SK-N-SH (cell line): ENCODE measurements at regions not wholly inside any gene's neighbourhood (a gene's known extent, or its start where the extent isn't known, plus 50 kb on each side); places are given as distances from the start of the nearest gene placed in this dataset.

Experiments
- CTCF ChIA-PET: fragments of 300-600, 350-600 bp; formaldehyde crosslinking; extraction: SDS; loops from one replicate; lab custom pipeline; 2021; lab: Yijun Ruan, JAX
- POLR2A ChIA-PET: fragments of 350-600 bp; sonication (Branson Sonifier 250); formaldehyde crosslinking; extraction: SDS; loops from one replicate; lab custom pipeline; 2020; ENCODE audit warnings: antibody characterized with exemption, inconsistent platforms; lab: Yijun Ruan, JAX
- DNase-seq: peaks from one replicate; pipeline ENCODE4 v3.0.0; 2012
- H2AFZ ChIP-seq: fragments of 200-600 bp; sonication (generic); 2 replicates; pipeline ENCODE4 v1.8.1; 2016; ENCODE audit warnings: antibody characterized with exemption, mild to moderate bottlenecking, low read depth
- H3F3A ChIP-seq: fragments of 200-600 bp; sonication (generic); replicated peaks from 2 replicates; pipeline ENCODE3; 2016; ENCODE audit warnings: antibody characterized with exemption, mild to moderate bottlenecking; ENCODE audit not compliant: insufficient read depth
- H3K27ac ChIP-seq, 2 experiments: fragments of 200-500 bp in 1 of 2; fragments of 200-600 bp in 1 of 2; sonication (Bioruptor generic) in 1 of 2; sonication (generic), shearing (Covaris generic) in 1 of 2; 2 replicates each; pipeline versions ENCODE4 v1.5.1 to v1.6.1; 2014 to 2016; ENCODE audit warnings: low read depth in 2 of 2, inconsistent platforms in 1 of 2, low read length in 1 of 2, mild to moderate bottlenecking in 1 of 2, mixed read lengths in 1 of 2
- H3K27me3 ChIP-seq: fragments of 200-600 bp; sonication (generic), shearing (Covaris generic); 2 replicates; pipeline ENCODE4 v1.6.1; 2016; ENCODE audit warnings: mixed run types; ENCODE audit not compliant: insufficient read depth
- H3K36me3 ChIP-seq, 2 experiments: fragments of 200-500 bp in 1 of 2; fragments of 200-600 bp in 1 of 2; sonication (Bioruptor generic) in 1 of 2; sonication (generic) in 1 of 2; replicated peaks in 1 of 2; 2 replicates each; pipeline versions ENCODE3 to v1.5.1; 2014 to 2016; ENCODE audit warnings: low read length in 1 of 2, mild to moderate bottlenecking in 1 of 2; ENCODE audit not compliant: insufficient read depth in 2 of 2, control insufficient read depth in 1 of 2
- H3K4me1 ChIP-seq, 2 experiments: fragments of 200-500 bp in 1 of 2; fragments of 200-600 bp in 1 of 2; sonication (Bioruptor generic) in 1 of 2; sonication (generic), shearing (Covaris generic) in 1 of 2; 2 replicates each; pipeline versions ENCODE4 v1.5.1 to v1.6.1; 2014 to 2016; ENCODE audit warnings: low read depth in 1 of 2, low read length in 1 of 2, mixed run types in 1 of 2; ENCODE audit not compliant: insufficient read depth in 2 of 2, control insufficient read depth in 1 of 2
- H3K4me2 ChIP-seq: fragments of 200-600 bp; sonication (generic), shearing (Covaris generic); 2 replicates; pipeline ENCODE4 v1.6.1; 2017; ENCODE audit warnings: mixed run types
- H3K4me3 ChIP-seq, 2 experiments: fragments of 200-500 bp in 1 of 2; fragments of 200-600 bp in 1 of 2; sonication (Bioruptor generic) in 1 of 2; sonication (generic), shearing (Covaris generic) in 1 of 2; 2 replicates each; pipeline versions ENCODE4 v1.5.1 to v1.8.1; 2014 to 2016; ENCODE audit warnings: low read depth in 2 of 2, inconsistent platforms in 1 of 2, low read length in 1 of 2, mild to moderate bottlenecking in 1 of 2, mixed read lengths in 1 of 2, moderate library complexity in 1 of 2
- H3K79me2 ChIP-seq: fragments of 200-600 bp; sonication (generic); 2 replicates; pipeline ENCODE4 v1.8.1; 2017; ENCODE audit warnings: mild to moderate bottlenecking; ENCODE audit not compliant: insufficient read depth
- H3K9ac ChIP-seq: fragments of 200-600 bp; sonication (generic); 2 replicates; pipeline ENCODE4 v1.6.1; 2017; ENCODE audit warnings: mixed run types
- H3K9me2 ChIP-seq: fragments of 200-600 bp; sonication (generic); 2 replicates; pipeline ENCODE4 v1.6.1; 2017; ENCODE audit warnings: mixed run types
- H3K9me3 ChIP-seq: fragments of 200-600 bp; sonication (generic); 2 replicates; pipeline ENCODE4 v1.6.1; 2017; ENCODE audit warnings: mixed run types, mild to moderate bottlenecking, moderate library complexity
- H4K20me1 ChIP-seq: fragments of 200-600 bp; sonication (generic); 2 replicates; pipeline ENCODE4 v1.6.1; 2017; ENCODE audit warnings: mild to moderate bottlenecking, mixed run types; ENCODE audit not compliant: insufficient read depth
- CHD2 ChIP-seq: fragments of 150-350 bp; IDR thresholded peaks from 2 replicates; pipeline ENCODE4 v1.6.1; 2018; ENCODE audit warnings: low read length; ENCODE audit not compliant: partially characterized antibody
- EP300 ChIP-seq, 2 experiments: IDR thresholded peaks; 2 replicates each; pipeline versions ENCODE4 v1.4.0 to v1.6.1; 2012; ENCODE audit warnings: borderline replicate concordance in 1 of 2, low read depth in 1 of 2, low read length in 1 of 2
- FOXJ3 ChIP-seq: sonication (generic); formaldehyde crosslinking; IDR thresholded peaks from 2 replicates; pipeline ENCODE4 v1.5.1; 2020; ENCODE audit warnings: mild to moderate bottlenecking, missing genetic modification reagents
- FOXM1 ChIP-seq: IDR thresholded peaks from 2 replicates; pipeline ENCODE4 v1.4.0; 2012; ENCODE audit warnings: low read depth, mild to moderate bottlenecking
- GABPA ChIP-seq: IDR thresholded peaks from 2 replicates; pipeline ENCODE4 v1.4.0; 2012; ENCODE audit warnings: low read depth, mild to moderate bottlenecking
- GATA2 ChIP-seq: sonication (generic); formaldehyde crosslinking; IDR thresholded peaks from 2 replicates; pipeline ENCODE4 v1.5.0; 2020; ENCODE audit warnings: mild to moderate bottlenecking, missing genetic modification reagents
- NFIC ChIP-seq: IDR thresholded peaks from 2 replicates; pipeline ENCODE4 v1.4.0; 2012; ENCODE audit warnings: borderline replicate concordance
- NRF1 ChIP-seq: IDR thresholded peaks from 2 replicates; pipeline ENCODE4 v1.6.1; 2012; ENCODE audit warnings: low read depth, mild to moderate bottlenecking, low read length
- RCOR1 ChIP-seq: fragments of 150-350 bp; IDR thresholded peaks from 2 replicates; pipeline ENCODE4 v1.6.1; 2017; ENCODE audit warnings: antibody characterized with exemption, low read length
- RFX5 ChIP-seq: IDR thresholded peaks from 2 replicates; pipeline ENCODE4 v1.6.1; 2012; ENCODE audit warnings: mild to moderate bottlenecking, improper control_type of control experiment, low read length
- RXRA ChIP-seq: IDR thresholded peaks from 2 replicates; pipeline ENCODE4 v1.4.0; 2012; ENCODE audit warnings: low read depth, mild to moderate bottlenecking, borderline replicate concordance
- TAF1 ChIP-seq: IDR thresholded peaks from 2 replicates; pipeline ENCODE4 v1.6.1; 2012; ENCODE audit warnings: low read depth, mild to moderate bottlenecking, low read length, moderate library complexity, borderline replicate concordance
- USF1 ChIP-seq: IDR thresholded peaks from 2 replicates; pipeline ENCODE4 v1.4.0; 2012; ENCODE audit warnings: low read depth, borderline replicate concordance
- USF2 ChIP-seq: fragments of 150-350 bp; IDR thresholded peaks from 2 replicates; pipeline ENCODE4 v1.6.1; 2017; ENCODE audit warnings: antibody characterized with exemption, low read length, low read depth, borderline replicate concordance
- YY1 ChIP-seq: IDR thresholded peaks from 2 replicates; pipeline ENCODE4 v1.4.0; 2012; ENCODE audit warnings: low read depth, mild to moderate bottlenecking
- ZBTB33 ChIP-seq: IDR thresholded peaks from 2 replicates; pipeline ENCODE4 v1.4.0; 2012; ENCODE audit warnings: low read depth, borderline replicate concordance
- WGBS: methylation state at CpG from one replicate; pipeline ENCODE4 v1.1.6; 2017; ENCODE audit warnings: low lambda C conversion rate; 5-methylcytosine and 5-hydroxymethylcytosine counted together
- TF ChIP-seq, protein P1 (sequence below): IDR thresholded peaks from 2 replicates; pipeline ENCODE4; 2012
- TF ChIP-seq, protein P2 (sequence below): IDR thresholded peaks from 2 replicates; pipeline ENCODE4 v1.6.1; 2012; ENCODE audit warnings: mild to moderate bottlenecking, low read depth, low read length, moderate library complexity
- TF ChIP-seq, protein P3 (sequence below): fragments of 150-350 bp; IDR thresholded peaks from 2 replicates; pipeline ENCODE4 v1.6.1; 2016; ENCODE audit warnings: mild to moderate bottlenecking, low read depth, low read length

DNA sequence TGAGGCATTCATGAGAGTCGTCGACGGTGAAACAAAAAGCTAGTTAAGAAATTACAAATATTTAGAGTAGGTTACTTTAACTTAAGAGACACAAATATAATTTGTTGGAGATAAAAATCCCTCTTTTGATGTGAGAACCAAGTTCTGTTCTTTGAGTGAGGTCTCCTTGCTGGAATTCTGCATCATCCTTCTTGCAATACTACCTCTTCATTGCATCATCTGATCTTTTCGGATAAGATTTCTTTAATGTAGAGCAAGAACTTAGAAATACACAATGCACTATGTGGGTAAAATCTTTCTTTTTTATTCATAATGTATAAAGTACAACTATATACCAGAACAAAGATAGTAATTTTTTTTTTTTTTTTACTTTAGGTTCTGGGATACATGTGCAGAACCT is 118.4 kb downstream of the ARL4C start:
- no peaks in the 10 kb centered on the region for H4K20me1 ChIP-seq
- no peaks in the 10 kb centered on the region for H3K9me3 ChIP-seq
- ChIA-PET POLR2A (no interaction called here), CTCF (interaction anchor here (1.3 kb wide), 1 partner anchor 10 kb away, joined by 4 read pairs; no protein-coding TSS in a partner anchor)
- H2AFZ ChIP-seq, result no peak overlapping the region
- H3K4me1 ChIP-seq, result no peaks in the 10 kb centered on the region; a peak in 1 of 4 replicates
- H3K79me2 ChIP-seq, result no peaks in the 10 kb centered on the region
- H3K36me3 ChIP-seq, result no peaks in the 10 kb centered on the region
- H3K27me3 ChIP-seq, result no peaks in the 10 kb centered on the region
- 88% methylated on average over 4 of the region's 4 CpGs for WGBS
- no peak for DNase-seq
- no peaks in the 10 kb centered on the region for H3K9me2 ChIP-seq
- TF ChIP-seq, protein P1, sequence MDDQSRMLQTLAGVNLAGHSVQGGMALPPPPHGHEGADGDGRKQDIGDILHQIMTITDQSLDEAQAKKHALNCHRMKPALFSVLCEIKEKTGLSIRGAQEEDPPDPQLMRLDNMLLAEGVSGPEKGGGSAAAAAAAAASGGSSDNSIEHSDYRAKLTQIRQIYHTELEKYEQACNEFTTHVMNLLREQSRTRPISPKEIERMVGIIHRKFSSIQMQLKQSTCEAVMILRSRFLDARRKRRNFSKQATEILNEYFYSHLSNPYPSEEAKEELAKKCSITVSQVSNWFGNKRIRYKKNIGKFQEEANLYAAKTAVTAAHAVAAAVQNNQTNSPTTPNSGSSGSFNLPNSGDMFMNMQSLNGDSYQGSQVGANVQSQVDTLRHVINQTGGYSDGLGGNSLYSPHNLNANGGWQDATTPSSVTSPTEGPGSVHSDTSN, result no peak
- no peak for TF ChIP-seq FOXJ3
- TF ChIP-seq GATA2 (CRISPR knock-in tag), result no peak
- no peak for TF ChIP-seq USF1
- TF ChIP-seq NFIC, result no peak
- TF ChIP-seq, protein P2, sequence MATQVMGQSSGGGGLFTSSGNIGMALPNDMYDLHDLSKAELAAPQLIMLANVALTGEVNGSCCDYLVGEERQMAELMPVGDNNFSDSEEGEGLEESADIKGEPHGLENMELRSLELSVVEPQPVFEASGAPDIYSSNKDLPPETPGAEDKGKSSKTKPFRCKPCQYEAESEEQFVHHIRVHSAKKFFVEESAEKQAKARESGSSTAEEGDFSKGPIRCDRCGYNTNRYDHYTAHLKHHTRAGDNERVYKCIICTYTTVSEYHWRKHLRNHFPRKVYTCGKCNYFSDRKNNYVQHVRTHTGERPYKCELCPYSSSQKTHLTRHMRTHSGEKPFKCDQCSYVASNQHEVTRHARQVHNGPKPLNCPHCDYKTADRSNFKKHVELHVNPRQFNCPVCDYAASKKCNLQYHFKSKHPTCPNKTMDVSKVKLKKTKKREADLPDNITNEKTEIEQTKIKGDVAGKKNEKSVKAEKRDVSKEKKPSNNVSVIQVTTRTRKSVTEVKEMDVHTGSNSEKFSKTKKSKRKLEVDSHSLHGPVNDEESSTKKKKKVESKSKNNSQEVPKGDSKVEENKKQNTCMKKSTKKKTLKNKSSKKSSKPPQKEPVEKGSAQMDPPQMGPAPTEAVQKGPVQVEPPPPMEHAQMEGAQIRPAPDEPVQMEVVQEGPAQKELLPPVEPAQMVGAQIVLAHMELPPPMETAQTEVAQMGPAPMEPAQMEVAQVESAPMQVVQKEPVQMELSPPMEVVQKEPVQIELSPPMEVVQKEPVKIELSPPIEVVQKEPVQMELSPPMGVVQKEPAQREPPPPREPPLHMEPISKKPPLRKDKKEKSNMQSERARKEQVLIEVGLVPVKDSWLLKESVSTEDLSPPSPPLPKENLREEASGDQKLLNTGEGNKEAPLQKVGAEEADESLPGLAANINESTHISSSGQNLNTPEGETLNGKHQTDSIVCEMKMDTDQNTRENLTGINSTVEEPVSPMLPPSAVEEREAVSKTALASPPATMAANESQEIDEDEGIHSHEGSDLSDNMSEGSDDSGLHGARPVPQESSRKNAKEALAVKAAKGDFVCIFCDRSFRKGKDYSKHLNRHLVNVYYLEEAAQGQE, result no peak
- no peak for TF ChIP-seq ZBTB33
- no peak for TF ChIP-seq CHD2
- no peak for TF ChIP-seq EP300 (IDR thresholded peaks at IDR 0.05; ENCODE audit: borderline replicate concordance in 1 of 2, low read depth in 1 of 2, low read length in 1 of 2)
- no peak for TF ChIP-seq RFX5
- no peak for TF ChIP-seq FOXM1
- TF ChIP-seq, protein P3, sequence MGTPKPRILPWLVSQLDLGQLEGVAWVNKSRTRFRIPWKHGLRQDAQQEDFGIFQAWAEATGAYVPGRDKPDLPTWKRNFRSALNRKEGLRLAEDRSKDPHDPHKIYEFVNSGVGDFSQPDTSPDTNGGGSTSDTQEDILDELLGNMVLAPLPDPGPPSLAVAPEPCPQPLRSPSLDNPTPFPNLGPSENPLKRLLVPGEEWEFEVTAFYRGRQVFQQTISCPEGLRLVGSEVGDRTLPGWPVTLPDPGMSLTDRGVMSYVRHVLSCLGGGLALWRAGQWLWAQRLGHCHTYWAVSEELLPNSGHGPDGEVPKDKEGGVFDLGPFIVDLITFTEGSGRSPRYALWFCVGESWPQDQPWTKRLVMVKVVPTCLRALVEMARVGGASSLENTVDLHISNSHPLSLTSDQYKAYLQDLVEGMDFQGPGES, result no peak
- no peak for TF ChIP-seq RXRA
- no peak for TF ChIP-seq NRF1
- no peak for TF ChIP-seq GABPA
- TF ChIP-seq RCOR1, result no peak
- no peak for TF ChIP-seq USF2
- no peak for TF ChIP-seq TAF1
- no peak for TF ChIP-seq YY1
- no peak overlapping the region for H3K9ac ChIP-seq
- H3K27ac ChIP-seq, result no peak overlapping the region
- H3K4me2 ChIP-seq, result no peak overlapping the region
- no peaks in the 10 kb centered on the region for H3F3A ChIP-seq
- no peak overlapping the region for H3K4me3 ChIP-seq
